RWPE1 (cell line): ENCODE measurements at regions not wholly inside any gene's neighbourhood (a gene's known extent, or its start where the extent isn't known, plus 50 kb on each side); places are given as distances from the start of the nearest gene placed in this dataset.

Source experiments
- CTCF ChIA-PET: fragments of 350-600 bp; sonication (Branson Sonifier 250); formaldehyde crosslinking; extraction: SDS; loops from one replicate; lab custom pipeline; 2021; lab: Yijun Ruan, JAX
- POLR2A ChIA-PET: fragments of 400-600 bp; formaldehyde crosslinking; extraction: SDS; loops from one replicate; lab custom pipeline; 2020; ENCODE audit warnings: antibody characterized with exemption; ENCODE audit not compliant: low non-redundant PET; lab: Yijun Ruan, JAX
- DNase-seq: peaks from one replicate; pipeline ENCODE4 v3.0.0; 2012; ENCODE audit warnings: low spot score
- H3K27ac ChIP-seq: fragments of 450-650 bp; 2 replicates; pipeline ENCODE4 v1.5.1; 2017
- TF ChIP-seq, protein P1 (sequence below): fragments of 450-650 bp; conservative IDR thresholded peaks from 2 replicates; pipeline ENCODE4 v1.5.1; 2017; ENCODE audit warnings: low read depth, mild to moderate bottlenecking

DNA sequence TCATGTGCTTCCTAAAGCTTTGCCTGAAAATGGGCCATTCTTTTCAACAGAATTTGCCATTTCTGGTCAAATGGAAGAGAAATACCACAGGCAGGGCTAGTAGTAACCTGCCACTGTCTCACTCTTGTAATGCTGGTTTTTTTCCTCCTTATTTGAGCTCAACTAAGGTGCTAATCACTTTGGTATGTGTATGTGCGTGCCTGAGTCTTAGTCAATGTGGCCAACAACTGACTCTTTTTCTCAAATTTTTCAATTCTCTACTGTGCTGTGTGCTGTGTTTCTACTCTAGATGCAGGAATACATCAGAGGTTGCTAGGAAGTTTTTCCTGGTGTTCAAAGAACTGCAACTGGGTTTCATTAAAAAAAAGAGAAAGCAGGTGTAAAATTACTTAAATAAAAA is 870.2 kb downstream of the EFNB2 start:
- no peak overlapping the region for H3K27ac ChIP-seq
- POLR2A ChIA-PET, result no interaction called here
- peak; percentile 61 for DNase-seq
- CTCF ChIA-PET, result interaction anchor here (1.2 kb wide), 1 partner anchor 9 kb away, joined by 3 read pairs; no protein-coding TSS in a partner anchor
- TF ChIP-seq, protein P1, sequence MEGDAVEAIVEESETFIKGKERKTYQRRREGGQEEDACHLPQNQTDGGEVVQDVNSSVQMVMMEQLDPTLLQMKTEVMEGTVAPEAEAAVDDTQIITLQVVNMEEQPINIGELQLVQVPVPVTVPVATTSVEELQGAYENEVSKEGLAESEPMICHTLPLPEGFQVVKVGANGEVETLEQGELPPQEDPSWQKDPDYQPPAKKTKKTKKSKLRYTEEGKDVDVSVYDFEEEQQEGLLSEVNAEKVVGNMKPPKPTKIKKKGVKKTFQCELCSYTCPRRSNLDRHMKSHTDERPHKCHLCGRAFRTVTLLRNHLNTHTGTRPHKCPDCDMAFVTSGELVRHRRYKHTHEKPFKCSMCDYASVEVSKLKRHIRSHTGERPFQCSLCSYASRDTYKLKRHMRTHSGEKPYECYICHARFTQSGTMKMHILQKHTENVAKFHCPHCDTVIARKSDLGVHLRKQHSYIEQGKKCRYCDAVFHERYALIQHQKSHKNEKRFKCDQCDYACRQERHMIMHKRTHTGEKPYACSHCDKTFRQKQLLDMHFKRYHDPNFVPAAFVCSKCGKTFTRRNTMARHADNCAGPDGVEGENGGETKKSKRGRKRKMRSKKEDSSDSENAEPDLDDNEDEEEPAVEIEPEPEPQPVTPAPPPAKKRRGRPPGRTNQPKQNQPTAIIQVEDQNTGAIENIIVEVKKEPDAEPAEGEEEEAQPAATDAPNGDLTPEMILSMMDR, result no peak

- CTCF ChIA-PET, result interaction anchor here (0.5 kb wide), 1 partner anchor 1055 kb away, joined by 3 read pairs; no protein-coding TSS in a partner anchor
- no peak for DNase-seq
- H3K27ac ChIP-seq, result no peak overlapping the region
- POLR2A ChIA-PET, result no interaction called here
- TF ChIP-seq, protein P1, result no peak
These were observed 872.3 kb downstream of the EFNB2 start for GRCh38 chr13:105663182-105663581.

- H3K27ac ChIP-seq, result no peak overlapping the region
- TF ChIP-seq, protein P1, result no peak
- ChIA-PET POLR2A (no interaction called here), CTCF (no interaction called here)
- DNase-seq, result no peak
These were observed 874.9 kb downstream of the EFNB2 start for GRCh38 chr13:105660561-105660960.

DNA sequence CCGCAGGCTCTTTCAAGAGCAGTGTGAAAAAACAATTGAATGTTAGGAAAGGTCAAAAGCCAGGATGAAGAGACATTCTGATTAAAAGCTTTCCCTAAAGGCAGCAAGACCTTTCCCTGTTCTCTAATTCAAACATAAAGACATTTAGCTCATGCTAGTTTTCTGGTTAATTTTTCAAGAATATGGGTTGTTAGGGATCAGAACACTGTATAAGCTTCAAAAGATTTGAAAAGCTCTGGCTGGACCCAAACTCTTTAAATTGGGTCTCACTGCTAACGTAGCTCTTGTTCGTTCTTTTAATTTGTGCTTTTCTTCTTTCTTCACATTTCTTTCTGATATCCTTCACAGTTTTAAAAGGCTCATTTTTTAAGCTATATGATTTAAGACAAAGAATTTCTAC is 877.0 kb downstream of the EFNB2 start:
- ChIA-PET POLR2A (no interaction called here), CTCF (no interaction called here)
- TF ChIP-seq, protein P1, result no peak

GRCh38 chr13:105655046-105655445 is 880.4 kb downstream of the EFNB2 start:
- TF ChIP-seq, protein P1, result no peak
- ChIA-PET POLR2A (no interaction called here), CTCF (no interaction called here)
- DNase-seq, result peak; percentile 9
- H3K27ac ChIP-seq, result no peak overlapping the region

More for the DNA sequence above, 877.0 kb downstream of the EFNB2 start:
- DNase-seq, result no peak
- no peak overlapping the region for H3K27ac ChIP-seq

GRCh38 chr13:105643966-105644365 is 891.5 kb downstream of the EFNB2 start:
- no peak for DNase-seq
- CTCF ChIA-PET, result no interaction called here
- TF ChIP-seq, protein P1, result no peak
- H3K27ac ChIP-seq, result no peak overlapping the region
- POLR2A ChIA-PET, result no interaction called here

- H3K27ac ChIP-seq, result no peak overlapping the region
- ChIA-PET CTCF (interaction anchor here (0.6 kb wide), 2 partner anchors 226 to 232 kb away, joined by 3 read pairs; no protein-coding TSS in a partner anchor), POLR2A (no interaction called here)
- TF ChIP-seq, protein P1, result no peak
- DNase-seq, result no peak
These were observed 892.9 kb downstream of the EFNB2 start for GRCh38 chr13:105642511-105642958.
